Stimulated activated memory B cell treated with anti-CD40 and anti-IgM and Interleukin-4, amounts not matched to agents 10 μg/mL and 1 μg/mL and 100 μg/mL, for 72 hours (primary cell): ENCODE measurements at regions not wholly inside any gene's neighbourhood (a gene's known extent, or its start where the extent isn't known, plus 50 kb on each side); places are given as distances from the start of the nearest gene placed in this dataset.

Source experiments
- ATAC-seq: fragments of 150-1000 bp; cut with Tn5 transposase; 2 replicates; pipeline ENCODE4 v1.10.0; 2021
- H3K27ac Mint-ChIP-seq: one replicate; pipeline ENCODE4 v1.8.0; 2022; ENCODE audit warnings: mild to moderate bottlenecking, mixed read lengths
- H3K27me3 Mint-ChIP-seq: one replicate; pipeline ENCODE4 v1.8.0; 2022; ENCODE audit warnings: mixed read lengths
- H3K36me3 Mint-ChIP-seq: one replicate; pipeline ENCODE4 v1.8.0; 2022; ENCODE audit warnings: mixed read lengths
- H3K4me1 Mint-ChIP-seq: one replicate; pipeline ENCODE4 v1.8.0; 2022; ENCODE audit warnings: mixed read lengths
- H3K4me3 Mint-ChIP-seq: one replicate; pipeline ENCODE4 v1.8.0; 2022; ENCODE audit warnings: mild to moderate bottlenecking, moderate library complexity, mixed read lengths
- H3K9me3 Mint-ChIP-seq: one replicate; pipeline ENCODE4 v1.8.0; 2022; ENCODE audit warnings: mixed read lengths

DNA sequence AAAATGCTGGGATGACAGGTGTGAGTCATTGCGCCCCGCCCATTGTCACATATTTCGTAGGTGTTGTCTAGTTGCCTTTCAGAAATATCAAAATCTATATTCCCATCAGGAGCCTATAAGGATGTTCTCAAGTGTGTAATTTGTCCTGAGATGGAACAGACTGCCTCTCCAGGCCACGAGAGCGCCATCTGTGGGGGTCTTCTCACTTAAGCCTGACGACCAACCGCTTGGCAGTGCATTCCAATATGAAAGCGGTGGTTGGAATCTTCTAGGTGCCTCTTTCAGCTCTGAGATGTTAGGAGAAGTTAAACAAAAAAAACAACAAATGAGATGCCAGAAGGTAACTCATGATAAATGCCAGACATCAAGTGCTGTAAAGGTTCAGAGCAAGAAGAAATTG is 488.5 kb downstream of the QKI start:
- no peak overlapping the region for H3K27ac Mint-ChIP-seq
- H3K4me1 Mint-ChIP-seq: no peaks in the 10 kb centered on the region
- H3K4me3 Mint-ChIP-seq: no peak overlapping the region
- H3K9me3 Mint-ChIP-seq: no peaks in the 10 kb centered on the region
- ATAC-seq: no peak
- peaks cover 18% of the 10 kb centered on the region for H3K27me3 Mint-ChIP-seq
- H3K36me3 Mint-ChIP-seq: no peaks in the 10 kb centered on the region

DNA sequence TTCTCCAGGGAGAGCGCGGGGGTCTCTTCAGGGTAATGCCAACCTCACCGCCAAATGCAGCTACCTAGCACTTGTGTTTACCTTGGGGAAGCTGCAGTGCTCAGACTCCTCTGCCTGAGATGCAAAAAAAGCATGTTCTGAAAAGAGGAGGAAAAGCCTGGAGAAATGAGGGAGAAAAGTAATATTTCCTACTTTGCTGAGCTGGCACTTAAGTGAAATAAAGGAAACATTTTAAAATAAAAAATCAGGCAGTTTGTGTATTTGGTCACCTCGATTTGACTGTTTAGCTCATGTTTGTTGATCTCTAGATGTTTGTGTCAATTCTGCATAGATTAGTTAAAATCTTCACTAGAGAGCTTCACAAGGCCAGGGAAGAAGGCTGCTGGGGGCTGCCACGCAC is 487.2 kb downstream of the QKI start:
- H3K9me3 Mint-ChIP-seq: peaks cover 6% of the 10 kb centered on the region
- no peak overlapping the region for H3K27ac Mint-ChIP-seq
- no peak for ATAC-seq
- H3K36me3 Mint-ChIP-seq: no peaks in the 10 kb centered on the region
- peaks cover 10% of the 10 kb centered on the region for H3K27me3 Mint-ChIP-seq
- H3K4me1 Mint-ChIP-seq: no peaks in the 10 kb centered on the region
- H3K4me3 Mint-ChIP-seq: no peak overlapping the region

DNA sequence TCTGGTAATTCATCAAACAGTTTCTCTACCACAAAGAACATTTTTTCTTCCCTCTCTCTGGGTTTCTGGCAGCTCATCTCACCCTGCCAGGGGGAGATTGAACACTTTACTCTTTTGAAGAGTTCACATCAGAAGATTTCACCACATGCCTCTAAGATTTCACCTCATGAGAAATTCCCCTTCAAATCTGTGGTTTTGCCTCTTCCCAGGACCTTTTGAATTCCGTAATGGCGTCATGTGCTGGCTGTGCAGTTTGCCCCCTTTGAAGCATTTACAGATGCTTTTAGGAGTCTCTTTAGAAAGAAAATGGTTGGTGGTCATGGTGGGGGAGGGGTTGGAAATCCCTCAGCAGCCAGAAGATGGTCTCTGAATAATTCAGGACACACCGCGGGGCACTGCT is 486.1 kb downstream of the QKI start:
- peaks cover under 1% of the 10 kb centered on the region for H3K27me3 Mint-ChIP-seq
- no peak overlapping the region for H3K4me3 Mint-ChIP-seq
- no peak for ATAC-seq
- H3K9me3 Mint-ChIP-seq: peaks cover 6% of the 10 kb centered on the region
- H3K4me1 Mint-ChIP-seq: no peaks in the 10 kb centered on the region
- no peaks in the 10 kb centered on the region for H3K36me3 Mint-ChIP-seq
- no peak overlapping the region for H3K27ac Mint-ChIP-seq

DNA sequence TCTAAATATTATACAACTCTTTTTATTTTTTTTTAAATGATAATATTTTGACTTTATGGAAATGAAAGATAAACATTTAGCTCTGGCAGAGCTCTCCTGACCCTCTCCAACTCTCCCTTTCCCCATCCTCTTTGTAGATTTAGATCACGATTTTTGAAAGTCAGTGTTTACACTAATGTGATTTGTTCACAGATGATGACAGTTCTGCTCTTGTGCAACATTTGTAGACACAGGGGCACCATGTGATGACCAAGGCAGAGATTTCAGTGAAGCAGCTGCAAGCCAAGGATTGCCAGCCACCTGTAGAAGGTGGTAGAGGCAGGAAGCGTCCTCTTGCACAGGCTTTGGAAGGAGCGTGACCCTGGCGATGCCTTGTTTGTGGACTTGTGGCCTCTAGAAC is 483.2 kb downstream of the QKI start:
- ATAC-seq: no peak

DNA sequence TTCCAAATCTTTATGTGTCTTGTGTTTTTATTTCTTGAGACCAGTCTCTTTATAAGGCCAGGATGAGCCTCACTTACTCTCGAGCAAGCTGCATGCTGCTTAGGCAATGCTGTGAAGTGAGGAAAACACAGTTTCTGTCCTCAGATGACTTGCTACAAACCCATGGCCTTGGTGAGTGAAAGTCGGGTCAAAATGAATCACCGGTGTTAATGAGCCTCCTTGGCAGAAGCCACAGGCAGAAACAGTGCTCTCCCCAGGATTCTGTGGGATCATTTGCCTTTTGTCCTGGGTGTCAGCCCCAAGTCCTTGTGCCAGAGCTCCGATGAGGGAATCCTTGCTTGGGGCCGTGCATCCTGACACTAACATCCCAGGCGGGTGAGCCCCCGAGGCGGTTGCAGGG is 482.5 kb downstream of the QKI start:
- no peaks in the 10 kb centered on the region for H3K27me3 Mint-ChIP-seq
- no peak overlapping the region for H3K4me3 Mint-ChIP-seq
- ATAC-seq: no peak
- peaks cover 6% of the 10 kb centered on the region for H3K9me3 Mint-ChIP-seq
- no peak overlapping the region for H3K27ac Mint-ChIP-seq
- H3K36me3 Mint-ChIP-seq: no peaks in the 10 kb centered on the region
- no peaks in the 10 kb centered on the region for H3K4me1 Mint-ChIP-seq

More for the DNA sequence above, 483.2 kb downstream of the QKI start:
- Mint-ChIP-seq H3K27me3 (no peaks in the 10 kb centered on the region), H3K27ac (no peak overlapping the region), H3K9me3 (peaks cover 6% of the 10 kb centered on the region), H3K36me3 (no peaks in the 10 kb centered on the region), H3K4me1 (no peaks in the 10 kb centered on the region), H3K4me3 (no peak overlapping the region)

DNA sequence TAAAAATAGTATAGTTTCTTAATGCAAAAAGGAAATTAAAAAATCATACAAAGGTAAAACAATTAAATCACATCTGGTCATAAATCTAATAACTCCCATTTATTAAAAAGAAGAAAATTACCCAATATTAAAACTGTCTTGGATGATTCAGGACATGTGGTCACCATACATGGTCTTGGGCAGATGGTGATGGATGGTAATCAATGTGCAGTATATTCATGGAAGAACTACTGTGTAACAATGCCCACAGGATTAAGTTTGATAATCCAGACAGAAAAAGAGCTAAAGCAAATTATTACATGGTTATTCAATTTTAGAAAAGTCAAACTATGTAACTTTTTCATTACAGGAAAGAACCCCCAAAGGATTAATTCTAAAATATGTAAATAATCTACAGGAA is 480.6 kb downstream of the QKI start:
- Mint-ChIP-seq H3K9me3 (peaks cover 6% of the 10 kb centered on the region), H3K36me3 (no peaks in the 10 kb centered on the region), H3K27me3 (no peaks in the 10 kb centered on the region), H3K4me1 (no peaks in the 10 kb centered on the region), H3K27ac (no peak overlapping the region), H3K4me3 (no peak overlapping the region)
- no peak for ATAC-seq

DNA sequence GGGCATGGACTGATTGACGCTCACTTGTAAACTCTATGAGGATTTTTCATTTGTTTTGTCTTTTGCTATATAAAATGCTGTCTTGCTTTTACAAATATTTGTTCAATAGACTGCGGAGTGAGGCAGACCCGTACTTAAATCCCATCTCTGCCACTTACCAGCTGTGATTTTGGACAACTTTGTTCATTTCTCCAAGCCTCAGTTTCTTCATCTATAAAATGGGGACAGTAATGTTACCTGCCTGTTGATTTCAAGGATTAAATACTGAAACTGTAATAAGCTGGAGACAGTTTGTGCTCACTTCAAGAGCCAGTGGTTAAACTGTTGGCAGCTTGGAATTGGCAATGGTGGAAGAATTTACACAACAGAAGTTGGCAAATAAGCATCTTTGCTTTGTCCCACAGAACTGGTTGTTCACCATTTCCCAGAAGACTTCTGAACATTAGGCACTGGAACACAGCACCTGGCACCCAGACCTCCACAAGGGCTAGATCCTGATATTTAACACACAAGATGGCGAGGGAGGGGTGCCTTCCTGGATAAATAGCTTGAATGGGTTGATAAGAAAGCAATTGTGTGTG is 479.2 kb downstream of the QKI start:
- Mint-ChIP-seq H3K4me1 (no peaks in the 10 kb centered on the region), H3K9me3 (peaks cover 6% of the 10 kb centered on the region)

DNA sequence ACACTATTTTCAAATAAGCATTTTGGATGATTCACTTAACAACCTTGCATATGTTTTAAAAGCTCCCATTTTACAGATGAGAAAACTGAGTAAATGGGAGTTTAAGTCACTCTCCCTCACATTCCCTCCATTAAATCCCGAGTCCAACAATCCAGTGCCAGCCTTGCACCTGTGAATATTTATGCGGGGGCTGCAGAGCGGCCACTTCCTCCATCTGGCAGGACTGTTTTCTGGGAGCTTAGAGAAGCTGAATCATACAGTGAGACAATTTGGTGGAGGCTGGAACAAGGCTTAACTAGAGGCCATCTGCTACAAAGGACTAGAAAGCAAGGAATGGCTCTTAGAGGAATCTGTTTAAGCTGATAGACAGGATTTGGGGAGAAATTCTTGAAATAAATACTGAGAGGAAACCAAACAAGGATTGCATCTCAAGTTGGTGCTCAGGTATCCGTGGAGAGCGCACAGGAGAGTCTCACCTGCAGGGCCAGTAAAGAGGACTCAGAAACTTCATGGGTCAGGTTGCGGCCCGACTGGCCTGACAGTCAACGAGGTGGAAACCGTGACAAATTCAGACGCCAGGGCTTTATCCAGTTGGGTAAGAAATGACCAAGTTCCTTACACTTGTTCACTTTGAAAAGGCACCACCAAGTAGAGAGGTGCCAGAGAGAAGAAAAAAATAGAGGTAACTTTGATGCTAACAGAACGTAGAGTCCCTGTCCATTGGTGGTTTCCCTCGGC is 478.5 kb downstream of the QKI start:
- no peak for ATAC-seq
- H3K4me1 Mint-ChIP-seq: peaks cover 7% of the 10 kb centered on the region
- peaks cover 4% of the 10 kb centered on the region for H3K36me3 Mint-ChIP-seq
- H3K4me3 Mint-ChIP-seq: no peak overlapping the region
- H3K27ac Mint-ChIP-seq: no peak overlapping the region
- H3K27me3 Mint-ChIP-seq: no peaks in the 10 kb centered on the region
- peaks cover 8% of the 10 kb centered on the region for H3K9me3 Mint-ChIP-seq

More for the DNA sequence above, 479.2 kb downstream of the QKI start:
- H3K27ac Mint-ChIP-seq: no peak overlapping the region
- ATAC-seq: no peak
- H3K4me3 Mint-ChIP-seq: no peak overlapping the region
- no peaks in the 10 kb centered on the region for H3K36me3 Mint-ChIP-seq
- no peaks in the 10 kb centered on the region for H3K27me3 Mint-ChIP-seq

DNA sequence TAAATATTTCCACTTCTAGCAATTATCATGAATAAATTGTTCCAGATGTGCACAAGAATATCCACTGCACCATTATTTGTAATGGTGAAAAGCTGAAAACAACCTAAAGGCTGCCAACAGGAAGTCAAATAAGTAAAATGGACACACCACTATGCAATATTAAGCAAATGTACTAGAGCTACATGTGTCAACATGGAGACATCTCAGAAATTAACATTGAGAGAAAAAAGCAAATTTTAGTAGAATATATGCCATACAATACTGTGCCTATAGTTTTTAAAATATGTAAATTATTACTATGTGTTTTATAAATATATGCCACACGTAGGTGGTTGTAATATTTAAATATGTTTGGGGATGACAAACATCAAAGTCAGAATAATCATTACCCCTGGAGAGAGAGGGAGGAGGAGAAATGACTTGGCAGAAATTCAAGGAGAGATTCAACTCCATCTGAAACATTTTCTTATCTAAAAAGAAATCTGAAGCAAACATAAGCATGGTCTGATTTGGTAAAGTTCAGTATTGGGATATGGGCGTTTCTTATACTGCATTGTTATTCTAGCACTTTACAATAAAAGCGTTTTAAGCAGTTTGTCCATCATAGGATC is 475.5 kb downstream of the QKI start:
- Mint-ChIP-seq H3K4me3 (no peak overlapping the region), H3K4me1 (peaks cover 16% of the 10 kb centered on the region), H3K27me3 (no peaks in the 10 kb centered on the region), H3K9me3 (peaks cover 4% of the 10 kb centered on the region), H3K36me3 (peaks cover 7% of the 10 kb centered on the region), H3K27ac (no peak overlapping the region)
- ATAC-seq: no peak

DNA sequence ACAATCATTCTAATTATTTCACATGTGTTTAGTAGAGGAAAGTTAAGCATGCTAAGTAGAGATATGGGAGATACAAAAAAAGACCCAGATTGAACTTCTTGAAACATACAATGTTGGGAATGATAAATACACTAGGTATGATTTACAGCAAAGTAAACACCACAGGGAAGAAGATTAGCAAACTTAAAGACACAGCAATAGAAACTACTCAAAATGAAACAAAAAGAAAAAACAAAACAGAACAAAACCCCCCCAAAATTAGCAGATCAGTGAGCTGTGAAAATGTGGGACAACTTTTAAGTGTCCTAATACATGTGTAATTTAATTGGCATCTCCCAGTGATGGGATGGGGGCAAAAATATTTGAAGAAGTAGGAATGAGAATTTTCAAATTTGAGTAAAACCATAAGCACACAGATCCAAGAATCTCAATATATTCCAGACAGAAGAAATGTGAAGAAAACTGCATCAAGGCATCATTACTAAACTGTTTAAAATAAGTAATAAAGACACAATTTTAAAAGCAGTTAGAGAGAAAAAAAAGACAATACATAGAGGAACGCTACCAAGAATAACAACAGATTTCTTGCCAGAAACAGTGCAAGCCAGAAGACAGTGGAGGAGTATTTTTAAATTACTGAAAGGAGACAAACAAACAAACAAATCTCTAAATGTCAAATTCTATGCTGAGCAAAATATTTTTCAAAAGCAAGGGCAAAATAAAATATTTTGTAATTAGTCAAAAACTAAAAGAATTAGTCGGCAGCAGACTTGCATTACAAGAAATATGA is 473.7 kb downstream of the QKI start:
- Mint-ChIP-seq H3K9me3 (peaks cover 4% of the 10 kb centered on the region), H3K4me1 (peaks cover 16% of the 10 kb centered on the region), H3K4me3 (no peak overlapping the region), H3K36me3 (peaks cover 7% of the 10 kb centered on the region), H3K27ac (no peak overlapping the region), H3K27me3 (no peaks in the 10 kb centered on the region)
- ATAC-seq: no peak

DNA sequence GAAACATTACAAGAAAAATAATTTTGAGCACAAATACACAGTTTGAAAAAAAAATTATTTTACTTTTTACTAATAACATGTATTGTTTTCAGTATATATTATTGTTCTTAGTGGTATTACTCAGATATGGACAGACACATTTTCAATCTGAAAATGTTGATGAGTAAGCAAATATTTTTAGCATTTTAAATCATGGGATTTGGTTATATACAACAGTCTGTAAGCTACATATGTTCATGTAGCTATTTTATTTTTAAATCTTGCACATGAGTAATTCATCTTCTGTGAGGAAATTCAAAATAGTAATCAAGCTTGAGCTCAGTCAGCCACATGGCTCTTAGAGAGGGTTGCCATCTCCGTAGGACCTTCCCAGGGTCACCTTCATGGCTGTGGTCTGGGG is 471.9 kb downstream of the QKI start:
- Mint-ChIP-seq H3K27me3 (peaks cover 13% of the 10 kb centered on the region), H3K9me3 (peaks cover 4% of the 10 kb centered on the region), H3K4me1 (peaks cover 16% of the 10 kb centered on the region), H3K27ac (no peak overlapping the region), H3K4me3 (no peak overlapping the region), H3K36me3 (peaks cover 7% of the 10 kb centered on the region)
- ATAC-seq: no peak

DNA sequence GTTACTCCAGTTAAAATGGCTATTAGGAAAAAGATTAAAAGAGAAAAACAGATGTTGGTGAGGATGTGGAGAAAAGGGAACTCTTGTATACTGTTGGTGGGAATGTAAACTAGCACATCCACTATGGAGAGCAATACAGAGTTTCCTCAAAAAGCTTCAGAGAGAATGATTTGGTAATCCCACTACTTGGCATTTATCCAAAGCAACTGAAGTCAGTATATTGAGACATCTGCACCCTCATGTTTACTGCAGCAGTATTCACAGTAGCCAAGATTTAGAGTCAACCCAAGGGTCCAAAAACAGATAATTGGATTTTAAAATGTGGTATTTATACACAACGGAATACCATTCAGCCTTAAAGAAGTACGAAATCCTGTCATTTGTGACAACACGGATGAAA is 469.5 kb downstream of the QKI start:
- Mint-ChIP-seq H3K4me3 (no peak overlapping the region), H3K27me3 (peaks cover 24% of the 10 kb centered on the region), H3K9me3 (peaks cover 4% of the 10 kb centered on the region), H3K4me1 (peaks cover 16% of the 10 kb centered on the region), H3K27ac (no peak overlapping the region), H3K36me3 (peaks cover 7% of the 10 kb centered on the region)
- no peak for ATAC-seq

DNA sequence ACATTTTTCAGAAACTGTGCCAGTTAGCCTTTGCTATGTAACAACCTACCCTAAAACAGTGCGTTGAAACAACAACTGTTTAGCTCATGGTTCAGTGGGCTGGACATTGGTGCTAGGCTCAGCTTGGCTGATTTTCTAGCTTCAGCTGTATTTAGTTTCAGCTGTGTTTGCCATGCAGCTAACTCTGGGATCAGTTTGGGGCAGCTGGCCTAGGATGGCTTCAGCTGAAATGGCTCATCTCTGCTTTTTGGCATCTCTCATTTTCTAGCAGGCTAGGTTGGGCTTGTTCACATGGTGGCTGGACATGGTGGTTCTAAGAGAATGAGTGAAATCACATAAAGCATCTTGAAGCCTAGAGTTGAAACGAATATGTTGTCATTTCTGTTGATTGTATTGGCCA is 464.2 kb downstream of the QKI start:
- H3K4me3 Mint-ChIP-seq: no peak overlapping the region
- H3K9me3 Mint-ChIP-seq: no peaks in the 10 kb centered on the region
- H3K27ac Mint-ChIP-seq: no peak overlapping the region
- H3K36me3 Mint-ChIP-seq: no peaks in the 10 kb centered on the region
- H3K27me3 Mint-ChIP-seq: peaks cover 49% of the 10 kb centered on the region
- ATAC-seq: no peak
- H3K4me1 Mint-ChIP-seq: no peaks in the 10 kb centered on the region

DNA sequence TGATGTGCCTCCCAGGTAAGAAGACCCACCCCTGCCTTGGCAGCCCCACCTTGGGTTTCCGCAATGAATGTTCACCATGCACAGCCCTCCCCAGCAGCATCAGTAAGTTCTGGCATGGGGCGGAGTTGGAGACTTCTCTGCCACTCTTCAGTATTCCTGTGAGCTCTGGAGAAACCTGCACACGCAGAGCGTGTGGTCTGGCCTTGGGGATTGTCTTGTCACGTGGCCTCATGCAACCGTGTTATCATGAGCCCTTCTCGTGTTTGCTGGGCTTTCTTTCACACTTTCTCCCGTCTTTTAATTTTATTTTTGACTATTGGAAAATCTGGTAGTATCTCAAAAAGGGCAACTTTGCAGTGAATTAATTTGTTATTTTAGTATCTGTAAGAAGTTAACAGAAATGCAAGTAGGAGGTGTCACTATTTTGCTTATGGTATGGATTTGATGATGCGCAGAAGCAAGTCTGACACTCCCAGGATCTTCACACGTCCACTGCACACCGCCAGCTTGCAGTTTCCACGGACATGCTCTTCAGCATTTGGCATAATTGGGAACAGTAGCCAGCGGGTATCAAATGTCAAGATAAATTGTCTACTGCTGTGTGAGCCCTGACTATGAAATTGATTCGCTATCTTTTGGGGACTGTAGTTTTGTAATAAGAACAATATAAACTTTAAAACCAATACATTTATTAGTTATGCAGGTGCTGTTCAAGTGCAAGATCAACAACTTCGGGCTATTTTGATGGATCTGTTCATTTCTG is 463.5 kb downstream of the QKI start:
- Mint-ChIP-seq H3K4me1 (no peaks in the 10 kb centered on the region), H3K4me3 (no peak overlapping the region), H3K36me3 (no peaks in the 10 kb centered on the region), H3K27me3 (peaks cover 49% of the 10 kb centered on the region), H3K27ac (no peak overlapping the region), H3K9me3 (no peaks in the 10 kb centered on the region)
- no peak for ATAC-seq

DNA sequence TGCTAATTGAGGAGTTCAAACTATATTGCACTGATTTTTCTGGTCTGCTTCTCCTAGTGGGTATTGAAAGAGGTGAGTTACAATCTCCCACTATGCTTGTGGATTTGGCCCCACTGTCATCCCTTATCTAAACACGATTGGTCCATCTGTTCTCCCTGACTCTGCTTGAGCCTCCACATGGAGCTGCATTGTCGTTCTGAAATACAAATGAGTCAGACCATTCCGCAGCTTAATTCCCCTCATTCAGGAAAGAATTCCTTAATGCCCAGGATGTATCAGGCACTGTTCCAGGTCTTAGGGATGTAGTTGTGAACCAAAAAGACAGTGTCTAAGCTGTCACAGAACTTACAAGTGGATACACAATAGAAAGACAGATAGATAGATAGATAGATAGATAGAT is 461.9 kb downstream of the QKI start:
- Mint-ChIP-seq H3K4me1 (no peaks in the 10 kb centered on the region), H3K27ac (no peak overlapping the region), H3K4me3 (no peak overlapping the region), H3K9me3 (no peaks in the 10 kb centered on the region), H3K36me3 (no peaks in the 10 kb centered on the region), H3K27me3 (peaks cover 36% of the 10 kb centered on the region)
- no peak for ATAC-seq
